DND-41 (cell line): ENCODE measurements at regions not wholly inside any gene's neighbourhood (a gene's known extent, or its start where the extent isn't known, plus 50 kb on each side); places are given as distances from the start of the nearest gene placed in this dataset.

Experiments used
- ATAC-seq: fragments of 200-7000 bp; cut with Tn5 transposase; 3 replicates; pipeline ENCODE4 v1.9.1; 2021; ENCODE audit warnings: low read depth; ENCODE audit not compliant: insufficient read depth
- DNase-seq: peaks from one replicate; pipeline ENCODE4 v3.0.0-alpha.2; 2020
- H2AFZ ChIP-seq: 2 replicates; pipeline ENCODE4 v1.6.0; 2012; ENCODE audit warnings: low read depth, low read length
- H3K27ac ChIP-seq: 2 replicates; pipeline ENCODE4 v1.5.1; 2012; ENCODE audit warnings: low read length, inconsistent platforms
- H3K27me3 ChIP-seq: fragments of 200-600 bp; sonication (generic); 2 replicates; pipeline ENCODE4 v1.6.0; 2012; ENCODE audit warnings: low read length, mild to moderate bottlenecking, inconsistent platforms; ENCODE audit not compliant: insufficient read depth, poor library complexity
- H3K36me3 ChIP-seq: 2 replicates; pipeline ENCODE4 v1.5.1; 2012; ENCODE audit warnings: low read length, inconsistent platforms; ENCODE audit not compliant: insufficient read depth
- H3K4me1 ChIP-seq: 2 replicates; pipeline ENCODE4 v1.5.1; 2012; ENCODE audit warnings: mild to moderate bottlenecking, low read length; ENCODE audit not compliant: insufficient read depth
- H3K4me2 ChIP-seq: 2 replicates; pipeline ENCODE4 v1.6.0; 2012; ENCODE audit warnings: mild to moderate bottlenecking, moderate library complexity, low read length, inconsistent platforms; ENCODE audit not compliant: insufficient read depth
- H3K4me3 ChIP-seq, 2 experiments: fragments of 200-600 bp in 1 of 2; shearing (Covaris generic) in 1 of 2; 2 replicates each; pipeline ENCODE4 v1.5.1; 2012 to 2016; ENCODE audit warnings: inconsistent platforms in 2 of 2, low read length in 2 of 2, mild to moderate bottlenecking in 2 of 2, low read depth in 1 of 2, moderate library complexity in 1 of 2
- H3K79me2 ChIP-seq: 2 replicates; pipeline ENCODE4 v1.6.0; 2012; ENCODE audit warnings: low read length, inconsistent platforms; ENCODE audit not compliant: insufficient read depth
- H3K9ac ChIP-seq: 2 replicates; pipeline ENCODE4 v1.6.0; 2012; ENCODE audit warnings: low read depth, mild to moderate bottlenecking, inconsistent platforms, low read length, moderate library complexity
- H3K9me3 ChIP-seq: 2 replicates; pipeline ENCODE4 v1.5.1; 2012; ENCODE audit warnings: low read length, moderate library complexity, mild to moderate bottlenecking, inconsistent platforms; ENCODE audit not compliant: insufficient read depth, severe bottlenecking
- H4K20me1 ChIP-seq: 2 replicates; pipeline ENCODE4 v1.6.0; 2012; ENCODE audit warnings: low read length; ENCODE audit not compliant: insufficient read depth
- CTCF ChIP-seq: IDR thresholded peaks from 2 replicates; pipeline ENCODE4 v1.5.1; 2012; ENCODE audit warnings: borderline replicate concordance, low read length, moderate library complexity, mild to moderate bottlenecking; ENCODE audit not compliant: poor library complexity, severe bottlenecking; ENCODE audit errors: extremely low read depth
- EZH2 ChIP-seq: IDR thresholded peaks from 3 replicates; pipeline ENCODE4 v1.6.1; 2012; ENCODE audit warnings: borderline replicate concordance, low read depth, mild to moderate bottlenecking, moderate library complexity, low read length, inconsistent platforms; ENCODE audit not compliant: severe bottlenecking

- Histone ChIP-seq H3K79me2 (no peaks in the 10 kb centered on the region), H3K4me2 (no peak overlapping the region), H2AFZ (no peak overlapping the region), H3K27ac (no peak overlapping the region), H3K4me1 (no peaks in the 10 kb centered on the region), H4K20me1 (no peaks in the 10 kb centered on the region), H3K36me3 (no peaks in the 10 kb centered on the region), H3K9ac (no peak overlapping the region), H3K9me3 (no peaks in the 10 kb centered on the region), H3K27me3 (no peaks in the 10 kb centered on the region), H3K4me3 (no peak overlapping the region)
- TF ChIP-seq CTCF (no peak), EZH2 (no peak)
- no peak for DNase-seq
- no peak for ATAC-seq
These were observed 60.3 kb upstream of the TBX3 start for GRCh38 chr12:114744285-114744684.

- Histone ChIP-seq H3K79me2 (no peaks in the 10 kb centered on the region), H2AFZ (no peak overlapping the region), H3K27ac (no peak overlapping the region), H4K20me1 (no peaks in the 10 kb centered on the region), H3K9me3 (no peaks in the 10 kb centered on the region), H3K27me3 (no peaks in the 10 kb centered on the region), H3K9ac (no peak overlapping the region), H3K4me2 (no peak overlapping the region), H3K4me1 (no peaks in the 10 kb centered on the region), H3K4me3 (no peak overlapping the region), H3K36me3 (no peaks in the 10 kb centered on the region)
- ATAC-seq (no peak), DNase-seq (no peak)
- no peak for TF ChIP-seq EZH2
- TF ChIP-seq CTCF, result no peak
These were observed 59.8 kb upstream of the TBX3 start for GRCh38 chr12:114743799-114744198.

DNA sequence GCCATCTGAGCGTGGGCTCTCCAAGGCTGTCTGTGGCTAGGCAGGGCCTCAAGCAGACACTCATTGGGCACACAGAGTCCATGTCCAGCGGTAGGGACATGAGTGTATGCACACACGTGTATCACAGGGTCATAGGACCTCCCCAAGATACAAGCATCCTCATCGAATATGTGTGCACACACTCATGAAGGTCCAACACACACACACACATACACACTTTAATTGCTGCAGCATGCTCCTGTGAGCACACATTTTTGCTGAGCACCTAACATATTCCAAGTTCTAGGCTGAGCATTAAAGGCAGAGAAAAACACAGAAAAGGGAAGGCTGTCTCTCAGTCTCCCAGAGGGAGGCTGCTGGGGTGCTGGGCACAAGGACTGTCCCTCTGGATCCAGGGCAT lies 59.3 kb upstream of the TBX3 start:
- Histone ChIP-seq H3K36me3 (no peaks in the 10 kb centered on the region), H4K20me1 (no peaks in the 10 kb centered on the region), H3K79me2 (no peaks in the 10 kb centered on the region), H2AFZ (no peak overlapping the region), H3K9me3 (no peaks in the 10 kb centered on the region), H3K9ac (no peak overlapping the region), H3K27ac (no peak overlapping the region), H3K4me1 (no peaks in the 10 kb centered on the region), H3K4me2 (no peak overlapping the region), H3K27me3 (no peaks in the 10 kb centered on the region), H3K4me3 (no peak overlapping the region)
- ATAC-seq (no peak), DNase-seq (no peak)
- TF ChIP-seq CTCF (no peak), EZH2 (no peak)

DNA sequence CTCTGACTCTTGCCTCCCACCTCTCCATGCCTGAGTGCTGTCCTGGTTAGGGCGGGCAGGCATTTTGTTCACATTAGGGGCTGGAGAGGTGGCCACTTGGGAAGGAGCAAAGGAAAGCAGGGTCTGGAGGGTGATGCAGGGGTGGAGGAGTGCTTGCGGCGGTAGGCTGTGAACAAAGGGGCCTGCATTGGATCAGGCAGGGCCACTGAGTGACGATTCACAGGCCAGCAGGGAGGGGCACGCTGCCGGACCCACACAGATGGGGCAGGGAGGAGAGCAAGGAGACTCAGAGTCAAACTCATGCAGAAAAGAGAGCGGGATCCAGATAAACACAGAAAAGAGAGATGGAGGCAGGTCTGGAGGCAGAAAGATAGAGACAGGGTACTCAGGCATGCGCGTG lies 58.4 kb upstream of the TBX3 start:
- ATAC-seq (no peak), DNase-seq (no peak)
- H3K27me3 ChIP-seq, result no peaks in the 10 kb centered on the region
- no peaks in the 10 kb centered on the region for H3K4me1 ChIP-seq
- no peaks in the 10 kb centered on the region for H3K36me3 ChIP-seq
- no peak overlapping the region for H3K4me3 ChIP-seq
- H3K27ac ChIP-seq, result no peak overlapping the region
- no peaks in the 10 kb centered on the region for H3K9me3 ChIP-seq
- TF ChIP-seq EZH2, result no peak
- TF ChIP-seq CTCF, result no peak
- no peak overlapping the region for H3K4me2 ChIP-seq
- no peaks in the 10 kb centered on the region for H4K20me1 ChIP-seq
- H3K9ac ChIP-seq, result no peak overlapping the region
- H3K79me2 ChIP-seq, result no peaks in the 10 kb centered on the region
- H2AFZ ChIP-seq, result no peak overlapping the region
